Osteocyte (in vitro differentiated cells): ENCODE measurements at regions not wholly inside any gene's neighbourhood (a gene's known extent, or its start where the extent isn't known, plus 50 kb on each side); places are given as distances from the start of the nearest gene placed in this dataset.
"Not testable (repeated sequence)": the region's sequence is repeated elsewhere in the genome, so short reads cannot be mapped to it uniquely, and the experiment has no call there.

Source experiments
- DNase-seq: peaks from one replicate; pipeline ENCODE4 v3.0.0; 2021; ENCODE audit warnings: mixed read lengths; ENCODE audit not compliant: unreplicated experiment; ENCODE audit errors: extremely low spot score
- H3K27ac Mint-ChIP-seq: one replicate; pipeline ENCODE4 v1.8.0; 2021; ENCODE audit warnings: mild to moderate bottlenecking, mixed read lengths; ENCODE audit not compliant: unreplicated experiment
- H3K27me3 Mint-ChIP-seq: one replicate; pipeline ENCODE4 v1.8.0; 2021; ENCODE audit warnings: mixed read lengths; ENCODE audit not compliant: unreplicated experiment
- H3K36me3 Mint-ChIP-seq: one replicate; pipeline ENCODE4 v1.8.0; 2021; ENCODE audit warnings: mixed read lengths; ENCODE audit not compliant: unreplicated experiment
- H3K4me1 Mint-ChIP-seq: one replicate; pipeline ENCODE4 v1.8.0; 2021; ENCODE audit warnings: mixed read lengths; ENCODE audit not compliant: unreplicated experiment
- H3K4me3 Mint-ChIP-seq: one replicate; pipeline ENCODE4 v1.8.0; 2021; ENCODE audit warnings: mild to moderate bottlenecking, moderate library complexity, mixed read lengths; ENCODE audit not compliant: unreplicated experiment
- H3K9me3 Mint-ChIP-seq: one replicate; pipeline ENCODE4 v1.8.0; 2021; ENCODE audit warnings: mixed read lengths; ENCODE audit not compliant: unreplicated experiment
- TF ChIP-seq, protein P1 (sequence below): fragments of 200-600 bp; sonication (generic); IDR thresholded peaks from 2 replicates; pipeline ENCODE4 v1.5.0; 2021; ENCODE audit warnings: antibody characterized with exemption, mild to moderate bottlenecking, moderate library complexity

DNA sequence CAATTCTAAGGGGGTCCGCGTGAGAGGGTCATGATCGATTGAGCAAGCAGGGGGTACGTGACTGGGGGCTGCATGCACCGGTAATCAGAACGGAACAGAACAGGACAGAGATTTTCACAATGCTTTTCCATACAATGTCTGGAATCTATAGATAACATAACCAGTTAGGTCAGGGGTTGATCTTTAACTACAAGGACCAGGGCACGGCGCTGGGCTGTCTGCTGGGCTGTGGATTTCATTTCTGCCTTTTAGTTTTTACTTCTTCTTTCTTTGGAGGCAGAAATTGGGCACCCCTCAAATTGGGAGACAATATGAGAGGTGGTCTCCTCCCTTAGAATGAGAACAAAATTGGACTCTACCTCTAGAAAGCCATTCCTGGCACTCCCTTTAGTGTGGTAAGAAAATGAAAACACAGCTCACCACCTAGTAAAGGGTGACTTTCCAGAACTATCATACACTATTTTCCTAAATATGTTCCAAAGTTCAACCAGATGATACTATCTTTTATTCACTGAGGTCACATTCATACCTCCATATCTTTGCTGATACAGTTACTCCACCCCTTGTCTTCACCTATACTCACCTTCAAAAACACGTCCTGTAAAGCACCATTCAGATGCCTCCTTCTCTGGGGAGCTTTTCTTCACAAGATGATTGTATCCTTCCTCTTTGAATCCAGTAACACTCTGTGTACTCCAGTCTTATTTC lies 1058.3 kb upstream of the SLIT2 start:
- Mint-ChIP-seq H3K4me3 (no peak overlapping the region), H3K27me3 (peaks cover 8% of the 10 kb centered on the region), H3K9me3 (no peaks in the 10 kb centered on the region), H3K4me1 (no peaks in the 10 kb centered on the region), H3K36me3 (no peaks in the 10 kb centered on the region), H3K27ac (no peak overlapping the region)
- no peak for DNase-seq
- TF ChIP-seq, protein P1, sequence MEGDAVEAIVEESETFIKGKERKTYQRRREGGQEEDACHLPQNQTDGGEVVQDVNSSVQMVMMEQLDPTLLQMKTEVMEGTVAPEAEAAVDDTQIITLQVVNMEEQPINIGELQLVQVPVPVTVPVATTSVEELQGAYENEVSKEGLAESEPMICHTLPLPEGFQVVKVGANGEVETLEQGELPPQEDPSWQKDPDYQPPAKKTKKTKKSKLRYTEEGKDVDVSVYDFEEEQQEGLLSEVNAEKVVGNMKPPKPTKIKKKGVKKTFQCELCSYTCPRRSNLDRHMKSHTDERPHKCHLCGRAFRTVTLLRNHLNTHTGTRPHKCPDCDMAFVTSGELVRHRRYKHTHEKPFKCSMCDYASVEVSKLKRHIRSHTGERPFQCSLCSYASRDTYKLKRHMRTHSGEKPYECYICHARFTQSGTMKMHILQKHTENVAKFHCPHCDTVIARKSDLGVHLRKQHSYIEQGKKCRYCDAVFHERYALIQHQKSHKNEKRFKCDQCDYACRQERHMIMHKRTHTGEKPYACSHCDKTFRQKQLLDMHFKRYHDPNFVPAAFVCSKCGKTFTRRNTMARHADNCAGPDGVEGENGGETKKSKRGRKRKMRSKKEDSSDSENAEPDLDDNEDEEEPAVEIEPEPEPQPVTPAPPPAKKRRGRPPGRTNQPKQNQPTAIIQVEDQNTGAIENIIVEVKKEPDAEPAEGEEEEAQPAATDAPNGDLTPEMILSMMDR, result no peak

DNA sequence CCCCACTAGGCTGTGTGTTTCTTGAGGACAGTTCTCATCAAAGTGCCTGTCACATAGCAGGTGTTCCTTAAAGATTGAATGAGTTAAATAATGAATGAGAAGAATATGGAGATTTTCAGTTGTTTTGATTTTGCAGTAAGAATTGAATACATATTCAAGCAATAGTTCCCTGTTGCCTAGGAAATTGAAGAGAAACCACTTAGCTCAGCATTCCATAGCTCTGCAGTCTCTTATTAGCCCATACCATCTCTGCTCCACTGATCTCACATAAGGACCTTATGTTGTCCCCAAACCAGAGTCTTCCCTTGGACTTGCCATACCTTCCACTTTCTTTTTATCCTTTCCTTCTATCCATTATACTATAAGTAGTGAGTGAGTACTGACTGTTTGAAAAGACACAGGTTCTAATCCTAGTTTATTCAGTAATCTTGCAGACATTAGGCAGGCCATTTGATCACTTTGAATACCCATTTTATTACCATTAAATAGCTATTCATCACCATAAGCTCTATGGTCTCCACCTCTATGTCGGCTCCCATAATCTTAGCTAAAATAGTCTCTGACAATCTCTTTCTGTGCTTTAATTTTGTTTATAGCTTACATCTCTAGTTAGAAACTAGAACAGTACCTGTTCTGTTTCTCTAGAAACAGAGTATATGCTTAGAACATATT lies 1059.6 kb upstream of the SLIT2 start:
- no peak for DNase-seq
- no peaks in the 10 kb centered on the region for H3K36me3 Mint-ChIP-seq
- no peaks in the 10 kb centered on the region for H3K4me1 Mint-ChIP-seq
- H3K4me3 Mint-ChIP-seq, result no peak overlapping the region
- TF ChIP-seq, protein P1, result no peak
- peaks cover 8% of the 10 kb centered on the region for H3K27me3 Mint-ChIP-seq
- no peak overlapping the region for H3K27ac Mint-ChIP-seq
- no peaks in the 10 kb centered on the region for H3K9me3 Mint-ChIP-seq

DNA sequence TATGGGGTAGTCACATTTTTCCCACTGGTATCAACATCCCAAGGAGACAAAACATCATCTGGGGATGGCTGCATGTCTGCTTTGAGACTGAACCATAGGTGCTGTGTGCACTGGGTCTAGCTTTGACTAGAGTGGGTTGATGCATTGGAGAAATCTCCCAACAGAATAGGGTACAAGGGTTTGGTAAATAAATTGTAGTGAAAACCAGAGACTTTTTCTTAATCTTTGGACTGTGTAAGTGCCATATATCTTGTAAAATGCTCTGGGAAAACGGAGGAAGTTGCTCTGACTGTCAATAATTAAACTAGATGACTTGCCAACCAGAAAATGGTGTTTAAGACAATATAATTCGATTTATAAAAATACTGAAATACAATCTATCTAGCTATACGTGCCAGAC lies 1064.0 kb upstream of the SLIT2 start:
- no peaks in the 10 kb centered on the region for H3K36me3 Mint-ChIP-seq
- no peaks in the 10 kb centered on the region for H3K9me3 Mint-ChIP-seq
- TF ChIP-seq, protein P1, result no peak
- H3K4me3 Mint-ChIP-seq, result no peak overlapping the region
- peaks cover 2% of the 10 kb centered on the region for H3K27me3 Mint-ChIP-seq
- no peaks in the 10 kb centered on the region for H3K4me1 Mint-ChIP-seq
- H3K27ac Mint-ChIP-seq, result no peak overlapping the region
- no peak for DNase-seq

DNA sequence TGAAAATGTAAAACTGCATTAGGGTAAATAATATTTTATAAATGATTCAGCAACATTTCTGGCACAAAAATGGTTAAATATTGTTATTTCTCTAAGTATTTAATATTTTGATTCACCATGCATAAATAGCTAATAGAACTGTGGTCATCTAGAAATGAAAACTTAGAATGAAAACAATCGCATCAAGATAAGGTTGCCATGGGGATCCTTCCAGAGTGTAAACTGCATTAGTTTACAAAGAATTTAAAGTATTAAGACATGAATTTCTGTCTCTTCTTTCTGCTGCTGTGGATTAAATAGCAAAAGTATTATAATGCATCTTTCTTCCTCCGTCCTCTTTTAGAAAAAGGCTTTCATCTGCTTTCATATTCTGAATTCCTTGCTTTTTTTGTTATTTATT lies 1064.6 kb upstream of the SLIT2 start:
- H3K27ac Mint-ChIP-seq, result no peak overlapping the region
- H3K36me3 Mint-ChIP-seq, result no peaks in the 10 kb centered on the region
- no peak for DNase-seq
- no peak overlapping the region for H3K4me3 Mint-ChIP-seq
- H3K27me3 Mint-ChIP-seq, result peaks cover 2% of the 10 kb centered on the region
- TF ChIP-seq, protein P1, result no peak
- no peaks in the 10 kb centered on the region for H3K4me1 Mint-ChIP-seq
- H3K9me3 Mint-ChIP-seq, result no peaks in the 10 kb centered on the region

DNA sequence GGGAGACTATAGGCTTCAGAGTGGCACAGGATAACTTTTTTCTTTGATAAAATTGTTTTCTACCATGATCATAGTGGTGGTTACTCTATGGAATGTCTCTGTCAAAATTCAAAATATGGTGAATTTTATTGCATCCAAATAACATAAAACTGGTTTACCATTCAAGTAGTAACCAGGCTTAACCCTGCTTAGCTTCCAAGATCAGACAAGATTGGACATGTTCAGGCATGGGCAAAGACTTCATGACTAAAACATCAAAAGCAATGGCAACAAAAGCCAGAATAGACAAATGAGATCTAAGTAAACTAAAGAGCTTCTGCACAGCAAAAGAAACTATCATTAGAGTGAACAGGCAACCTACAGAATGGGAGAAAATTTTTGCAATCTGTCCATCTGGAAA lies 1070.1 kb upstream of the SLIT2 start:
- not testable (repeated sequence) for H3K27me3 Mint-ChIP-seq, H3K9me3 Mint-ChIP-seq, H3K27ac Mint-ChIP-seq, H3K4me1 Mint-ChIP-seq, DNase-seq, H3K36me3 Mint-ChIP-seq, H3K4me3 Mint-ChIP-seq
